ENCODE measurements at regions not wholly inside any gene's neighbourhood (a gene's known extent, or its start where the extent isn't known, plus 50 kb on each side); places are given as distances from the start of the nearest gene placed in this dataset.

DNA sequence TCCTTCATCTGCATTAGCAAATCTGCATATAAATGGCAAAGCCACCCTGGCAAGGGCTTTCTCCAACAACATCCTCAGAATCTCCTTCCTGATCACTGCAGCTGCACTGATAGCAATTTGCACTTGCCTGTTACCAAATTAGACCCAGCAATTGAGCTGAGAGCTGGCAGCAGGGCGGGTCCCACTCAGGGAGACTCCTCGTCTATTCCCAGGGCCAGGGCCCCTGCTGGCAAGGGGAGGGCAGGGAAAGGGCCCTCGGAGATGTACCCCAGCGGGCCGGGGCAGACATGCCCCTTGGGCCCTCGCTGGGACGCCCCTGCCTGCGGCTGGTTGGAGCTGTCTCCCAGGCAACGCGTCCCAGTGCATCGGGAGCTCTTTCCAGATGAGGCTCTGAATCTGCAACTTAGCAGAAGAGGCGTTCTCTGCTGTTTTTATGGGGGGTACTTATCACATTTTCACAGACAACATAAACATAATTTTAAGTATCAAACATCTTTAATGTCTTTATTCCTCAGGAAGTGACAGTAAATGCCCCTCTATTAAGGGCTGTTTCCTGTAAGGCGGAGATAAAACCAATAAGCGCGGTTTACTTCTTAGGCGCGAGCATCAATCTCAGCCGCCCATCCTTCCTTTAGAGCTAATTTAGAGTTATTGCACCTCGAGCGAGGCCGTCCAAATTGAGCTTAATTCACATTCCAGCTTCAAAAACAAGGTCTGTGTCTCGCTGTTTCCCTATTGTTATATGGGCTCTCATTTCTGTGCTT lies 249.0 kb upstream of the PPP2R2D start:
- no peak for DNase-seq (ENCODE audit: low read depth)

DNA sequence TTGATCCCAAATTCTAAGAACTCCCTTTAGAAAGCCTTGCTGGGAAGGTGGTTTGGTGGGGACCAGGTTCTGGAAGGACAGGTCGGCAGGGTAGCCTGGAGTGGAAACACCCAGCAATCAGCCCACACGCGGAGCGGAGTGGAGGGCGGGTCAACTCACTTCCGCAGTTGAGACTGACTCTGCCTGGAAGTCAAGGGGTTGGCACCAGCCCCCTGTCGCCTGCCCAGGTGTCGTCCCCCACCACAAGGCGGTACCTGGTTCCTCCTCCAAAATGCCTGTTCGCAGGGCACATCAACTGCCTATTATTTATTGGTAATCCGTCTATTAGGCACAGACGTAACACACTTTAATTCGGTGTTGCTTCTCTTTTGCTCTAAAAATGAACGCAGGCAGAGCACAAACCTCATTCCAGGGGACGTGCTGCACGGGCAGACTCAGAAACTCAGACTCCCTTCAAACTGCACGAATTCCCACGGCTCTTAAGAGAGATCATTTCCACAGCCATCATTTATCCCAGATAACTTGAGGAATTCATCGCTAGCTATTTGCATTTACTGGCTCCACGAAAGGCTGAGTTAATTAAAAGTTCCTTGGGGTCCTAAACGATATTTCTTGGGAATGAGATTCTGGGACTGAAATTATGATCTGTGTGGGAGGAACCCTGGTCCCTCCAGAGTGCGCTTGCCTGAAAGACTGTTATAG lies 248.2 kb upstream of the PPP2R2D start:
- no peak for DNase-seq (ENCODE audit: low read depth)

DNA sequence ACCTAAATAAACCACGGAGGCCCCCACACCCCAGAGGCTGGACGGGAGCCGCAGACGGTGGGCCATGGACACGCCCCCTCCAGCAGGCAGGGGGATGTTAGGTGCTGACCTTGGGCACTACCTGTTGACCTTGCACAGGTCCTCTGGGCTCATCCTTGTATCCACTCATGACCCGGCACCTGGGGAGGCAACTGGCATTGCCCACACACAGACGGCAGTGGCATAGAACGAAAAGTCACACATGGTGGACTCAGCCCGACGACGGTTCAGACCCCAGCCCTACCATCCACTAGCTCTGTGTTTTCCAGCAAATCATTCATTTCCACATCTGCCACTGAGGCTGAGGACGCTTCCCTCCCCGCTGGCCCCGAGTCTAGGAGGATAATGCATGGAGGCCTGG lies 247.7 kb upstream of the PPP2R2D start:
- no peak for DNase-seq (ENCODE audit: low read depth)

DNA sequence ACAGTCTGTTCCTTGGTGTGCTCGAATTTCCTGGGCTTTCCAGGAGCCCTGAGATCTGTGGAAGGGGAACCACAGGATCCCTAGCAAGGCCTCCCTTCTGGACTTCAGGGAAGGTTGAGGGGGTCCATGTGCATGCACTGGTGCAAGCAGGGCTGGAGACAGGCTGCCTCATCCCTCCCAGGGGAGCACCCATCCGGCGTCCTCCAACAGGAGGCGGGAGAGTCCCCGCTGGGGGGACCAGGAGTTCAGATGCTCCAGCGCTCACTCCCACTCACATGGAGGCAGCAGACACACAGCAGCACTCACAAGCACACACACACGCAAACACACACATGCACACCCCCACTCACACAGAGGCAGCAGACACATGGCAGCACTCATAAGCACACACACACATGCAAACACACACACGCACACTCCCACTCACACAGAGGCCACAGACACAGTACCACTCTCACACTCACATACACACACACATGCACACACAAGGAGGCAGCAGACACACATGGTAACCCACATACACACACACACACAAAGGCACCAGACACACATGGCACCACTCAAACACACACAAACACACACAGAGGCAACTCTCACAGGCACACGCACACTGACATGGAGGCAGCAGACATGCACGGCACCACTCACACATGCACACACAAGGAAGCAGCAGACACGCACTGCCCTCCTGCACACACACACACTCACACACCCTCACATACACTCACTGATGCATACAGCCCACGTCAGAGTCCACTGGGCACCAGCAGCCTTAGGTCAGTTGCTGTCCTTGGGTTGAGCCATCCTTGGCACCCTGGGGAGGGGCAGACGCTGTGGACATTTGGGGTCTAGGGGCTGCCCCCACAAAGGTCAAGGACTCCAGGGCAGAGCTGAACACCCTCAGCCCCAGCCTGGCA lies 247.0 kb upstream of the PPP2R2D start:
- no peak for DNase-seq (ENCODE audit: low read depth)

DNA sequence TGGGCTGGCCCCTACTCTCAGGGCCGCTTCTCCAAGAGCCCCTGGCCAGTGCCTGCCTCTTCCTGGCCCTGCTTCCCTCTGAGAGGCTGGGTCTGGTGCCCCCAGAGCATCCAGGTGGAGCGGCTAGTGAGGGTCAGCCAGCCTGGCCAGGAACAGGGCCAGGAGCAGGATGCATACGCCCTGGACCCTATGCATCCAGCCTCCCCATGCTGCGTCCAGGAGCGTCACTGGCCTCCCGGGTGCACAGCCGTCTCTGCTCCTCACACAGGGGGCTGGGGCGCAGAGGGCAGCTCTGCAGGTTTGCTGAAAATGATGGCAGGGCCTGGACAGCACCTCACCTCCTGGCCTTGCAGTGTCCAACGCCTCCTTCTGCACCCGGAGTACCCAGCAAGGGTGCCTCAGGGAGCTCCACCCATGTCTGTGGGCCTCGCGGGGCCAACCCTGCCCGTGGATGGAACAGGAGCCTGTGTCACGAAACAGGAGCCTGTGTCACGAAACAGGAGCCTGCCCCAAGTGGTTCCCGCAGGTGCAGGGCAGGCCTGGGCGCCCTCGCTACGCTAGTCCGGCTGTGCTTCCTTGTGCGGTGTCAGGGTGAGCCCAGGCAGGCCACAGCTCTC lies 246.2 kb upstream of the PPP2R2D start:
- DNase-seq (ENCODE audit: low read depth), result no peak

DNA sequence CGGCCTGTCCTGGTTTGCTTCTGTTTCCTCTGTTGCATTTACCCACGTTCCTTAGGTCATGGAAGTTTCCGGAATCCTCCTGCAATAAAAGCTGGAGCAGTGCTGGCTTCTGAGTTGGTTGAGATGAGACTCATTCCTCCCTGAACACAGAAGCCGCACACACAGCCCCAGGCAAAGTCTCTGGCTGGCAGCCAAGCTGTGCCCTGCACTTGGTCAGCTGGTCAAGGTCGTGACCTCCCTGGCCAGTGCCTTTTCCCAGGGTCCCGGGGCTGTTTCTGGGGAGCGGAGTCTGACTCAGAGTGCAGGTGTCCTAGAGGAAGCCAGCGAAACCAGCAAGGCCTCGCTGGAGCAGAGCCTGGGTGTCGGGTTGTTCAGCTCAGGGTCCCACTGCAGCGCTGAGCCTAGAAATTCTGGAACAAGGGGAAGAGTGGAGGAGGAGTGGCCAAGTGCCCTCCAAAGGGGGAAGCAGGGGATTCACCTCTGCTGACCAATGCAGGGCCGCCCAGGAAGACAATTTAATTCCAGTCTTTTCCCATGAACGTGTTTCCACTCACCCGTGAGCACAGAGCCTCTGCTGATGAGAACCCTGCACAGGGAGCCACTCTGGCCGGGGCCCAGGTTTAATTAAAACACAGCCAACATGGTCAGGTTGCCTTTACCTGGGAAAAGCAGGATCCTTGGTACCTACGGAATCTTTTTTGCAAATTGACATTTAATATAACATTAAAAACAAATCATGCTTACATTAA lies 245.5 kb upstream of the PPP2R2D start:
- no peak for DNase-seq (ENCODE audit: low read depth)

DNA sequence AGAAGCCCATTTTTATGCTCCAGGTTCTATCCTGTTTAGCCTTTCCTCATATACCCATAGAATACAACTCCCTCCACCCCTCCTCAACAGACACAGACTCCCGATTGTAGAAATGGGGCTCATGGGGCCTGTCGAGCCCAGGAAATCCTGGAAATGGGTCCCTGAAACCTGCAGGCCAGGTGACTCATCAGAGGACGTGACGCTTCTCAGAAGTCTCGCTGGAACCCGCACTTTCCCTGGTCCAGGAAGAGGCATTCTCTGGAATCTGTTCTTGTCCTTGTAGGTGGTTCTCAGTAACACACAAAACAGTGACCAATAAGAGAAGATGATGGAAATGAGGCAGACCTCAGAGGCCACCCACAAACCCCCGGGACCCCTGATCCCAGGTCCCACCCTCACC lies 244.8 kb upstream of the PPP2R2D start:
- no peak for DNase-seq (ENCODE audit: low read depth)

DNA sequence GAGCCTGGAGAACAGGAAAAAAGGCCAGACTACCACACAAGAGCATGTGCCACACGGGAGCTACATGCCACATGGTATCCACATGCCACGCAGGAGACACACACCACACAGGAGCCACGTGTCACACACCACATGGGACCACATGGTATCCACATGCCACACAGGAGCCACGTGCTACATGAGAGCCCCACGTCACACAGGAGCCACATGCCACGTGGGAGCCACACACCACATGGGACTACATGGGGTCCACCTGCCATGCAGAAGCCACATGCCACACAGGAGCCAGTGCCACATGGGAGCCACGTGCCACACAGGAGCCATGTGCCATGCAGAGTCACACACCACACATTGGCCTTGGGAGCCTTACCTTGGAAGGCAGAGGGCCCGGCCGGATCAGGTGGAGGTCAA lies 244.4 kb upstream of the PPP2R2D start:
- DNase-seq (ENCODE audit: low read depth), result no peak

DNA sequence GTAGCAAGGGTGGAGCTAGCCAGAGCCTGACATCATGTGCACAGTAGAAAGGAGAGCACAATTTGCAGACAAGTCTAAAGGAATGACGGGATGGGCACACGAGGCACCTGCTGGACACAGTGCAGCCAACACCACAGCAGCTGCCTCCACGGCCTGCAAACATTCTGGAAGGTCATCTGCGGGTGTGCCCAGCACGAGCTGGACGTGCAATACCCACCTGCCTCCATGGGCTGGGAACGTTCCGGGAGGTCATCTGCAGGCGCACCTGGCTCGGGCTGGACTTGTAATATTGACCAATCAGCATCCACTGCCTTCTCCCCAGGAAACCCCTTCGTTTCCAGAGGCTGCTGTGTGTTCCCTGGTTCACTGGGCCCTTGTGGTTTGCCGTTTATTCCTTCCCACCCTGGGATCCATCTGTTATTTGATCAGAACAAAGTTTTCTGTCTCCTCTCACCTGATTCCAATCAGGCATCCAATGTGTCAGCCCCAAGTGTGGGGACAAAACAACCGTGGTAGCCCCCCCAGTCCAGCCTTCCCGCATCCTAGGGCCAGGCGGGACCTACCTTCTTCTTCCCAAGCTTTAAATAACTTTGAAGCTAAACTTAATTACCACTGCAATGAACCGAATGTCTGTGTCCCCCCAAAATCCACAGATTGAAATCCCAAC lies 243.4 kb upstream of the PPP2R2D start:
- DNase-seq (ENCODE audit: low read depth), result no peak

DNA sequence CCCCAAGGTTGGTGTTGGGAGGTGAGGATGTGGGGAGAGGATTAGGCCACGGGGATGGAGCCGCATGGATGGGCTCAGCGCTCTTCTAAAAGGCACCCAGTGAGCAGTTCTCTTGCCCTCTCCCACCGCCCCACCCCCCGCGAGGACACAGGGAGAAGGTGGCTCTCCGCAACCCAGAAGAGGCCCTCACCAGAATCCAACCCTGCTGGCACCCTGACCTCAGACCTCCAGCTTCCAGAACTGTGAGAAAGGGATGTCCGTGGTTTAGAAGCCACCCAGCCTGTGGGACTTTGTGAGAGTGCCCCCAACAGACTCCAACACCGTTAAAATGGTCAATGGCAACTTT lies 242.8 kb upstream of the PPP2R2D start:
- DNase-seq (ENCODE audit: low read depth), result no peak

DNA sequence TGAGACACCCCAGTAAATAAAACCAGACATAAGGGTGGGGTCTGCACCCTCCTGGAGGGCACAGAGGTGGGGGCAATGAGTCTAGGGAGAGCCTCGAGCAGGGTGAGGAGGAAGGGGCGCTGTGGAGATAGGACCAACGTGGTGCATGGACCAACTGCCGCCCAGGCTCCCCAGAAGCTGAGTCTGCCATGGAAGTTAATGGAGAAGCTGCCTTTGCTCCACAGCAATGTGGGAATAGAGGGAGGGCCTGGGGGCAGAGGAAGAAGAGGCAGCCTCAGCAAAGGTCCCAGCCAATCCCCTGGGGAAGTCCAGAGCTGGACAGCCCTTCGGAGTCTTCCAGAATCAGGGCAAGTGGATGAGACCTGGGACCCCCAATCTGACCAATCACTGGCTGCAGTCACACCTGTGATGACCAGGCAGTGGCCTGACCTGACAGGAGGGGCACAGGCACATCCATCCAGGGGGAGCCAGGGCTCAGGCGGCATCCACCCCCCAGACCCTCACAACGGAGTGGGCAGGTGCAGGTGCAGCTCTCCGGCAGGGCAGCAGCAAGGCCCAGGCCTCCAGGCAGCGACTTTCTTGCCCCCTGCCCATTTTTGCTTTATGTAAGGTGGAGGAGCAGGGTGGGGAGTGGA lies 242.2 kb upstream of the PPP2R2D start:
- no peak for DNase-seq (ENCODE audit: low read depth)

DNA sequence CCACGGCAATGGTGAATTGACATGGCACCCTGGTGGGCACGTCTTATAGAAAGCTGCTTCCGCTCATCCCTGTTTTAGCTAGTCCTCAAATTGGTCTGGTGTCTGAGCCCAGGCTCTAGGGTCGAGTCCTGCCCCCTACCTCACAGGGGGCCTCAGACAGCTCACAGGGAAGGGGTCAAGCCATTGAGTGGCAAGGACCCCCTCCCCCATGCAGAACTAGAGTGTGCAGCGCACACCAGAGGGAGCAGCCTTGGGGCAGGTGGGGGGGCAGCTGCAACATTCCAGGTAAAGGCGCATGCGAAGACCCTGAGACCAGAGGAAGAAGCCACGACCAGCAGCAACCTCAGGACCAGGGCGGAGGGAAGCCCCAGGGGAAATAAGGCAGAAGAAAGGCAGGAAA lies 240.4 kb upstream of the PPP2R2D start:
- no peak for DNase-seq (ENCODE audit: low read depth)

DNA sequence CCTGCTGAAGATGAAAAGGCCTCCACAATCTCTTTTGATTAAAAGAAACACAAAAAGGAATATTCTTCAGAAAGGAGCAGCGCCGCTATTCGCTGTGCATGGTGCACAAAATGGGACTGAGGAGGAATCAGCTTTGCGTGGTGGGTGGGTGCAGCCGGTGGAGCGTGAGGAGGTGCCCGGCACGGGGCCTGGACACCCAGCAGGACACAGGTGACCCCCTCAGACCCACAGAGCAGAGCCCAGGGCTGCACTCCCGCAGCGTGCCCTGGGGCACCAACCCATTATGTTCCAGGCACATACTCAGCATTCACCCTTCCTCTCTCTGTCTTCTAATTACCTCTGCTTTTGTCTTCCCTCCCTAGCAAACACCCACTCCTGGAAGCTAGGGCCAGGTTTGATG lies 238.0 kb upstream of the PPP2R2D start:
- no peak for DNase-seq (ENCODE audit: low read depth)

DNA sequence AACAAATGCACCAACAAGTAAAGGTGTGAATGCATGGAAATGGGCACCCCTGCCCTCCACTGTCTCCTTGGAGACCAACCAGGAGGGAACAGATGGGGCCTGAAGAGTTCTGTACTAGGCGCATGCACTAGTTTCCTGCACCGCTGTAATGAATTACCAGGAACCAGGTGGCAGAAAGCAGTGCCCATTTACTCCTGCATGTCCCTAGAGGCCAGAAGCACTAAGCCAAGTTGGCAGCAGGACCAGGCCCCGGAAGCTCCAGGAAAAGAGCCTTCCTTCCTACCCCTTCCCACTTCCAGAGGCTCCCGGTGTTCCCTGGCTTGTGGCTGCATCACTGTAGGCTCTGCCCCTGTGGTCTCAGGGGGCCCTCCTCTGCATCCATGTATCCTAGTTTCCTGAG lies 237.5 kb upstream of the PPP2R2D start:
- DNase-seq (ENCODE audit: low read depth), result no peak

DNA sequence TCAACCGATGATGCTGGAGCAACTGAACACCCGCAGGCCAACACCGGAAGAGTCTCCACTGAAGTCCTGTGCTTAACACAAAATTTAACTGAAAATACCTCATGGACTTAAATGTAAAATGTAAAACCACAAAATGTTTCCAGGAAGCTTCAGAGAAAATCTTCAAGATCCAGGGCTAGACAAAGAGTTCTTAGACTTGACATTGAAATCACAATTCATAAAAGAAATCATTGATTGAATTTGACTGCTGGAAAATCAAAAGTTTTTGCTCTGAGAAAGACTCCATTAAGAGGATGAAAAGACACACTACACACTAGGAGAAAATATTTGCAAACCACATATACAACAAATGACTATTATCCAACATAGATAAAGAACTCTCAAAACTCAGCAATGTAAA lies 234.7 kb upstream of the PPP2R2D start:
- DNase-seq (ENCODE audit: low read depth), result no peak

DNA sequence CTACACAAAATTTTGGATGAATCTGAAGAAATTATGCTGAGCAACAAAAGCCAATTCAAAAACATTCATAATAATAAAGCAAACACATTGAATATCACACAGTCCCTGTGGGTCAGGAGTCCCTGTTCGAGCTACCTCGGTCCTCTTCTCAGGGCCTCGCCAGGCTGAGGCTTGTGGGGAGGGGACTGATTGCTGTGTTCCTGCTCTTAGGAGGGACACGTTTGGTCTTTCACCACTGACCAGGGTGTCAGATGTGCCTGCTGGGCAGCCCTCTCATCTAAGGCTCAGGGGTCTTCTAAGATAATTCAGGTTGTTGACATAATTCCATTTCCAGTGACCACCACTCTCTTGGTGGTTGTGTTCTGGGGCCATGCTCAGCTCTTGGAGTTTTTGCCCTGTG lies 233.8 kb upstream of the PPP2R2D start:
- DNase-seq (ENCODE audit: low read depth), result no peak

DNA sequence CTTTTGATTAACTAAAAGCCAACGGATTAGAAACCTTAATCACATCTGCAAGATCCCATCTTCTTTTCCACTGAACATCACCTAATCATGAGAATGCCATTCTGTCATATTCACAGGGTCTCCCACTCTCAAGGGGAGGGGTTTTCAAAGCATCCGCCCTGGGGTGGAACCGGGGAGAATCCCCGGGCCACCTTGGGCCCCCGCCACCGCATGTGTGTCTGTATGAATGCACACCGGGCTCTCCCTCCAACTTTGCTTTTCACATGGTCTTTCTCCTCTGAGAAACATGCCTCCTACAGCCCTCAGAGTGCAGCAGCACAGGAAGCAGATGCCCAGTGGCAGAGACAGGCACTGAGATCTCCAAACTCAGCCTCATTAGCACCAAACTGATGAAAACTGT lies 233.2 kb upstream of the PPP2R2D start:
- no peak for DNase-seq (ENCODE audit: low read depth)

DNA sequence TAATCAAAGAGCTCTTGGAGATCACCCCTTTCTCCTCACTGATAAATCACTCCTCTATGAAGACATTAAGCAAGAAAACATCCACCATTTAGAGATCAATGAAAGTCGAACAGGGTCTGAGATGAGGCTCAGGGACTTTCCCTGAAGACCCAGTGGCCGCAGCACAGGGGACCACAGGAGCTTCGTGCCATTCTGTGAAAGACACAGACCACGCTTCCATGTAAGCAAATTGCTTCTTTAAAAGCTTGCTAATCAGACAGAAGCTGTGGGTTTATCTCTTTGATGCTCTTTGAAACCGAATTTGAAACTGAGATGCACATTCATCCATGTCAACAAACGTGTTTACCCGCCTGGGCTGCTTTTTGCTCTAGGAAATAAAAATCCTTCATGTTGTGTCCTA lies 231.9 kb upstream of the PPP2R2D start:
- no peak for DNase-seq (ENCODE audit: low read depth)

DNA sequence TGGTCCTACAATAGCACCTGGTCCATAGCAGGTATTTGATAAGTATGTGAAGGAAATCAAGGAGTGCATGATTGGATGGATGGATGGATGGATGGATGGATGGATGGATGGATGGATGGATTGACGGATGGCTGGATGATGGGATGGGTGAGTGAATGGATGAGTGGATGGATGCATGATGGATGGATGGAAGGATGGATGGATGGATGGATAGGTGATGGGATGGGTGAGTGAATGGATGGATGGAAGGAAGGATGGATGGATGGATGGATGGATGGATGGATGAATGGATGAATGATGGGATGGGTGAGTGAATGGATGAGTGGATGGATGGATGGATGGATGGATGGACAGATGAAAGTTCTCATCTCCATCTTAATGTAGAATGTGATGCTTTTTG lies 231.0 kb upstream of the PPP2R2D start:
- DNase-seq (ENCODE audit: low read depth), result no peak

DNA sequence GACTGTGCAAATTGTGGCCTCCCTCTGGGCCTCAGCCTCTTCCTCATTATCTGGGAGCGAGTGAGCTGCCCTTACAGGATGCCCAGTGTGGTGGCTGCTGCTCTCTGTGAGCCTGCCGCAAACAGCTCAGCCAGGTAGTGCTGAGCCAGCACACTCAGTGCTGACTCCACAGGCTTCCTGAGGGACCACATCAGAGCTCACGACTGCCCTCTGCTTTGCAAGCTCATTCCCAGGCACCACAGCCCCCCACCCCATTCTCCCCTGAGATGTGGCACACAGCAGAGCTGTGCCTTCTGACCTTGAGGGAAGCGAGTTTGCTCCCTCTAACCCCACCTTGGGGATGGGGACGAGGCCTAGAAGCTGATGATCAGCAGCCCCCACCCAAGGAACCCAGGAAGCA lies 230.5 kb upstream of the PPP2R2D start:
- no peak for DNase-seq (ENCODE audit: low read depth)

DNA sequence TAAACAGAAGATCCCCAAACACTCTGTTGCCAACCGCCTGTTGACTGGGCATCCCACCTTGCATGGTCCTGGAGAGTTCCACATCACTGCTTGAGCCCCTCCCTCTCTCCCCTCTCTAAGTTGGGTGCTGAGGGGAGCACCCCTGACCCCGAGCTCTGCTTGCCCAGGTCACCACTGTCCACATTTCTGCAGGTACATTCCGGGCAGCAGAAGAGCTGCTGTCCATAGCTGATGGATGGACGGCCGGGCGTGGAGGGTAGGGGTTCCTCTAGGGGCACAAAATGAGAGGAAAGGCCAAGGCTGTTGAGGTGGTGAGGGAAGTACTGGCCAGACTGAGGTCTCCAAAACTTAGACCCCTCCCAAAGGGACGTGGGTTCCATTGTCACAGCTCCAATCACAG lies 227.4 kb upstream of the PPP2R2D start:
- DNase-seq (ENCODE audit: low read depth), result no peak

Measured in HS-5 (cell line).